WTC11 (cell line): ENCODE measurements at regions not wholly inside any gene's neighbourhood (a gene's known extent, or its start where the extent isn't known, plus 50 kb on each side); places are given as distances from the start of the nearest gene placed in this dataset.

Experiments used
- CBFB ChIP-seq: sonication (generic); formaldehyde crosslinking; IDR thresholded peaks from 2 replicates; pipeline ENCODE4 v1.8.1; 2022; ENCODE audit warnings: mild to moderate bottlenecking, low read depth, missing genetic modification reagents
- NFE2L1 ChIP-seq: sonication (generic); formaldehyde crosslinking; IDR thresholded peaks from 2 replicates; pipeline ENCODE4 v1.8.1; 2023; ENCODE audit warnings: missing genetic modification reagents
- SP1 ChIP-seq: sonication (generic); formaldehyde crosslinking; conservative IDR thresholded peaks from 2 replicates; pipeline ENCODE4 v1.8.1; 2022; ENCODE audit warnings: missing genetic modification reagents
- TCF7 ChIP-seq: sonication (generic); formaldehyde crosslinking; IDR thresholded peaks from 2 replicates; pipeline ENCODE4 v1.8.0; 2022; ENCODE audit warnings: mild to moderate bottlenecking, low read depth, missing genetic modification reagents, moderate library complexity
- ZNF121 ChIP-seq: sonication (generic); formaldehyde crosslinking; IDR thresholded peaks from 2 replicates; pipeline ENCODE4 v1.8.0; 2023; ENCODE audit warnings: missing genetic modification reagents
- ZNF263 ChIP-seq: sonication (generic); formaldehyde crosslinking; IDR thresholded peaks from 2 replicates; pipeline ENCODE4 v1.8.1; 2022; ENCODE audit warnings: low read depth, mild to moderate bottlenecking, moderate library complexity, missing genetic modification reagents
- ZNF416 ChIP-seq: fragments of 250-450 bp; sonication (Bioruptor Pico); IDR thresholded peaks from 2 replicates; pipeline ENCODE4 v1.9.0; 2021; ENCODE audit warnings: mild to moderate bottlenecking, inconsistent platforms
- TF ChIP-seq, protein P1 (sequence below): fragments of 200-600 bp; IDR thresholded peaks from 2 replicates; pipeline ENCODE4 v1.8.0; 2022; ENCODE audit warnings: antibody characterized with exemption
- TF ChIP-seq, protein P2 (sequence below): sonication (generic); formaldehyde crosslinking; IDR thresholded peaks from 2 replicates; pipeline ENCODE4 v1.8.0; 2022; ENCODE audit warnings: mild to moderate bottlenecking, missing genetic modification reagents
- TF ChIP-seq, protein P3 (sequence below): sonication (generic); formaldehyde crosslinking; IDR thresholded peaks from 2 replicates; pipeline ENCODE4 v1.8.0; 2022; ENCODE audit warnings: mild to moderate bottlenecking, missing genetic modification reagents
- TF ChIP-seq, protein P4 (sequence below): sonication (generic); formaldehyde crosslinking; IDR thresholded peaks from 2 replicates; pipeline ENCODE4 v1.8.1; 2022; ENCODE audit warnings: low read depth, mild to moderate bottlenecking, moderate library complexity, missing genetic modification reagents, borderline replicate concordance
- TF ChIP-seq, protein P5 (sequence below): sonication (generic); formaldehyde crosslinking; IDR thresholded peaks from 2 replicates; pipeline ENCODE4 v1.8.0; 2022; ENCODE audit warnings: mild to moderate bottlenecking, missing genetic modification reagents
- TF ChIP-seq, protein P6 (sequence below): sonication (generic); formaldehyde crosslinking; IDR thresholded peaks from 2 replicates; pipeline ENCODE4 v1.8.1; 2023; ENCODE audit warnings: mild to moderate bottlenecking, missing genetic modification reagents, moderate library complexity

DNA sequence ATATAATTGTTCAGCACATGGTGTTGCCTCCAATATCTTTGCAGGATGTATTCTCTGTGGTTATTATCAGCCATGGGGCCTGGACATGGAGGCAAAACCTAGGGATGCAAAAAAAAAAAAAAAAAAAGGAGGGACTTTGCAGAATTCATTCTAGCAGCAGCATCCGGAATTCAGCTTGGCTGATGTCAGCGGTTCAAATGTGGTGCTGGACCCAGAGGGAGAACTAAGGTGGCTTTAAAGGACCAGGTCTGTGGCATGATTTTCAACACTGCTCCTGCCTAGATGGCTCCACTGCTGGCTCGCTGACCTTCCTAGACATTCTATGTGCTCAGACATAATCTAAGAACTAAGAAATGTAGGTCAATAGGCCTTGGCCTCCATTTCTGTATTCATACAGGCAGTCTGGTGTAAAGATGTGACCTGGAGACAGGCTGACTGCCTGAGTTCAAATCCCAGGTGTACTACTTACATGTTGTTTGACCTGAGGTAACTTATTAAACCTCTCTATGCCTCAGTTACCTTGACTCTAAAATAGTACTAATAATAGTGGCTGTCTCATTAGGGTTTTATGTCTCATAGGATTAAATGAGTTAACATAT is 108.6 kb downstream of the PPM1A start:
- TF ChIP-seq, protein P1, sequence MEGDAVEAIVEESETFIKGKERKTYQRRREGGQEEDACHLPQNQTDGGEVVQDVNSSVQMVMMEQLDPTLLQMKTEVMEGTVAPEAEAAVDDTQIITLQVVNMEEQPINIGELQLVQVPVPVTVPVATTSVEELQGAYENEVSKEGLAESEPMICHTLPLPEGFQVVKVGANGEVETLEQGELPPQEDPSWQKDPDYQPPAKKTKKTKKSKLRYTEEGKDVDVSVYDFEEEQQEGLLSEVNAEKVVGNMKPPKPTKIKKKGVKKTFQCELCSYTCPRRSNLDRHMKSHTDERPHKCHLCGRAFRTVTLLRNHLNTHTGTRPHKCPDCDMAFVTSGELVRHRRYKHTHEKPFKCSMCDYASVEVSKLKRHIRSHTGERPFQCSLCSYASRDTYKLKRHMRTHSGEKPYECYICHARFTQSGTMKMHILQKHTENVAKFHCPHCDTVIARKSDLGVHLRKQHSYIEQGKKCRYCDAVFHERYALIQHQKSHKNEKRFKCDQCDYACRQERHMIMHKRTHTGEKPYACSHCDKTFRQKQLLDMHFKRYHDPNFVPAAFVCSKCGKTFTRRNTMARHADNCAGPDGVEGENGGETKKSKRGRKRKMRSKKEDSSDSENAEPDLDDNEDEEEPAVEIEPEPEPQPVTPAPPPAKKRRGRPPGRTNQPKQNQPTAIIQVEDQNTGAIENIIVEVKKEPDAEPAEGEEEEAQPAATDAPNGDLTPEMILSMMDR: no peak
- TF ChIP-seq ZNF416 (no peak), CBFB (CRISPR knock-in tag) (no peak), ZNF121 (no peak), TCF7 (CRISPR knock-in tag) (no peak), ZNF263 (CRISPR knock-in tag) (no peak), SP1 (CRISPR knock-in tag) (no peak), NFE2L1 (no peak)
- TF ChIP-seq, protein P2, sequence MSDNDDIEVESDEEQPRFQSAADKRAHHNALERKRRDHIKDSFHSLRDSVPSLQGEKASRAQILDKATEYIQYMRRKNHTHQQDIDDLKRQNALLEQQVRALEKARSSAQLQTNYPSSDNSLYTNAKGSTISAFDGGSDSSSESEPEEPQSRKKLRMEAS: no peak
- TF ChIP-seq, protein P3, sequence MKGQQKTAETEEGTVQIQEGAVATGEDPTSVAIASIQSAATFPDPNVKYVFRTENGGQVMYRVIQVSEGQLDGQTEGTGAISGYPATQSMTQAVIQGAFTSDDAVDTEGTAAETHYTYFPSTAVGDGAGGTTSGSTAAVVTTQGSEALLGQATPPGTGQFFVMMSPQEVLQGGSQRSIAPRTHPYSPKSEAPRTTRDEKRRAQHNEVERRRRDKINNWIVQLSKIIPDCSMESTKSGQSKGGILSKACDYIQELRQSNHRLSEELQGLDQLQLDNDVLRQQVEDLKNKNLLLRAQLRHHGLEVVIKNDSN (CRISPR knock-in tag): no peak
- TF ChIP-seq, protein P4, sequence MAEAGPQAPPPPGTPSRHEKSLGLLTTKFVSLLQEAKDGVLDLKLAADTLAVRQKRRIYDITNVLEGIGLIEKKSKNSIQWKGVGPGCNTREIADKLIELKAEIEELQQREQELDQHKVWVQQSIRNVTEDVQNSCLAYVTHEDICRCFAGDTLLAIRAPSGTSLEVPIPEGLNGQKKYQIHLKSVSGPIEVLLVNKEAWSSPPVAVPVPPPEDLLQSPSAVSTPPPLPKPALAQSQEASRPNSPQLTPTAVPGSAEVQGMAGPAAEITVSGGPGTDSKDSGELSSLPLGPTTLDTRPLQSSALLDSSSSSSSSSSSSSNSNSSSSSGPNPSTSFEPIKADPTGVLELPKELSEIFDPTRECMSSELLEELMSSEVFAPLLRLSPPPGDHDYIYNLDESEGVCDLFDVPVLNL: no peak
- TF ChIP-seq, protein P5, sequence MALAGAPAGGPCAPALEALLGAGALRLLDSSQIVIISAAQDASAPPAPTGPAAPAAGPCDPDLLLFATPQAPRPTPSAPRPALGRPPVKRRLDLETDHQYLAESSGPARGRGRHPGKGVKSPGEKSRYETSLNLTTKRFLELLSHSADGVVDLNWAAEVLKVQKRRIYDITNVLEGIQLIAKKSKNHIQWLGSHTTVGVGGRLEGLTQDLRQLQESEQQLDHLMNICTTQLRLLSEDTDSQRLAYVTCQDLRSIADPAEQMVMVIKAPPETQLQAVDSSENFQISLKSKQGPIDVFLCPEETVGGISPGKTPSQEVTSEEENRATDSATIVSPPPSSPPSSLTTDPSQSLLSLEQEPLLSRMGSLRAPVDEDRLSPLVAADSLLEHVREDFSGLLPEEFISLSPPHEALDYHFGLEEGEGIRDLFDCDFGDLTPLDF (CRISPR knock-in tag): no peak
- TF ChIP-seq, protein P6, sequence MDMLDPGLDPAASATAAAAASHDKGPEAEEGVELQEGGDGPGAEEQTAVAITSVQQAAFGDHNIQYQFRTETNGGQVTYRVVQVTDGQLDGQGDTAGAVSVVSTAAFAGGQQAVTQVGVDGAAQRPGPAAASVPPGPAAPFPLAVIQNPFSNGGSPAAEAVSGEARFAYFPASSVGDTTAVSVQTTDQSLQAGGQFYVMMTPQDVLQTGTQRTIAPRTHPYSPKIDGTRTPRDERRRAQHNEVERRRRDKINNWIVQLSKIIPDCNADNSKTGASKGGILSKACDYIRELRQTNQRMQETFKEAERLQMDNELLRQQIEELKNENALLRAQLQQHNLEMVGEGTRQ (CRISPR knock-in tag): no peak
